ENCODE measurements at regions not wholly inside any gene's neighbourhood (a gene's known extent, or its start where the extent isn't known, plus 50 kb on each side); places are given as distances from the start of the nearest gene placed in this dataset.
A peak's percentile ranks its signal among the peaks of the same experiment; 100 is the strongest.

GRCh38 chr12:16884056-16884455 lies 278.1 kb upstream of the LMO3 start:
- no peaks in the 10 kb centered on the region for H3K36me3 ChIP-seq (ENCODE audit: control insufficient read depth, insufficient read depth, low read length)

DNA sequence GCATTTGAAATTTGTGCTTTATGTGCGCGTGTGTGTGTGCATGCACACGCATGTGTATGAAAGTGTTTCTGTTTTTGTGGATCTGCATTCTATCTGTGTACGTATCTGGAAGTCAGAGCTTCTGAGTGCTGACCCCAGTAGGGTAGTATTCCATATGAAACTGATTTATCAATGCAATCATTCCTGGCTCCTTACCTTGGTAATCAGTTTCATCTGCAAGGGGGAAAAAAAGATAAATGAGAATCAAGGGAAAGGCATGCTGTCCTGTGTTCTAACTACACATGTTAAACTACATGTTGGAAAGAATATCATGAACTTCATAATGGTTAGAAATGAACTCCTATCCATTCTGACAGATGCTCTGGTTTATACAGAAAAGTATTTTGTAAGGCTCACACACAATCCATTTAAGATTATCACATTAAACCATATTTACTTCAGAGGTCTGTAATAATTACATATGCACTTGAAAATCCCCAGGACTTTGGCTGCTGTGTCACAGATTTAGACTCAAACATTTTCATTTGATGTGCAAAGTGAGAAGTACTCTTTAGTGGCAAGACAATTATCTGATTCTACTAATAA lies 276.1 kb upstream of the LMO3 start:
- no CpG with 5 or more reads among the region's 4 CpGs for WGBS (ENCODE audit: insufficient coverage, low lambda C conversion rate)
- no peaks in the 10 kb centered on the region for H3K27me3 ChIP-seq (ENCODE audit: control insufficient read depth, insufficient read depth, low read length)
- DNase-seq = no peak
- no peak overlapping the region for H3K4me3 ChIP-seq (ENCODE audit: low read length)
- H3K4me1 ChIP-seq (ENCODE audit: control insufficient read depth, insufficient read depth, low read length) = no peaks in the 10 kb centered on the region
- no peaks in the 10 kb centered on the region for H3K9me3 ChIP-seq (ENCODE audit: control insufficient read depth, low read depth, low read length)
- no peaks in the 10 kb centered on the region for H3K36me3 ChIP-seq (ENCODE audit: control insufficient read depth, insufficient read depth, low read length)
- H3K27ac ChIP-seq (ENCODE audit: low read length) = no peak overlapping the region

More at GRCh38 chr12:16884056-16884455, 278.1 kb upstream of the LMO3 start:
- Histone ChIP-seq H3K4me3 (ENCODE audit: low read length) (no peak overlapping the region), H3K9me3 (ENCODE audit: control insufficient read depth, low read depth, low read length) (no peaks in the 10 kb centered on the region), H3K27ac (ENCODE audit: low read length) (no peak overlapping the region), H3K4me1 (ENCODE audit: control insufficient read depth, insufficient read depth, low read length) (no peaks in the 10 kb centered on the region), H3K27me3 (ENCODE audit: control insufficient read depth, insufficient read depth, low read length) (no peaks in the 10 kb centered on the region)
- DNase-seq = no peak
- 100% methylated on average over 1 of the region's 1 CpG for WGBS (ENCODE audit: insufficient coverage, low lambda C conversion rate)

GRCh38 chr12:16880864-16881285 lies 274.9 kb upstream of the LMO3 start:
- H3K4me3 ChIP-seq (ENCODE audit: low read length) = no peak overlapping the region
- H3K27me3 ChIP-seq (ENCODE audit: control insufficient read depth, insufficient read depth, low read length) = no peaks in the 10 kb centered on the region
- H3K9me3 ChIP-seq (ENCODE audit: control insufficient read depth, low read depth, low read length) = no peaks in the 10 kb centered on the region
- H3K36me3 ChIP-seq (ENCODE audit: control insufficient read depth, insufficient read depth, low read length) = no peaks in the 10 kb centered on the region
- WGBS (ENCODE audit: insufficient coverage, low lambda C conversion rate) = no CpG with 5 or more reads among the region's 10 CpGs
- no peak overlapping the region for H3K27ac ChIP-seq (ENCODE audit: low read length)
- H3K4me1 ChIP-seq (ENCODE audit: control insufficient read depth, insufficient read depth, low read length) = no peaks in the 10 kb centered on the region
- DNase-seq = peak in 1 of 2 donors; percentile 20

GRCh38 chr12:16870845-16871244 lies 264.9 kb upstream of the LMO3 start:
- DNase-seq = no peak
- WGBS (ENCODE audit: insufficient coverage, low lambda C conversion rate) = 88% methylated on average over 1 of the region's 1 CpG
- Histone ChIP-seq H3K4me3 (ENCODE audit: low read length) (no peak overlapping the region), H3K27ac (ENCODE audit: low read length) (no peak overlapping the region), H3K4me1 (ENCODE audit: control insufficient read depth, insufficient read depth, low read length) (no peaks in the 10 kb centered on the region), H3K27me3 (ENCODE audit: control insufficient read depth, insufficient read depth, low read length) (no peaks in the 10 kb centered on the region), H3K9me3 (ENCODE audit: control insufficient read depth, low read depth, low read length) (no peaks in the 10 kb centered on the region), H3K36me3 (ENCODE audit: control insufficient read depth, insufficient read depth, low read length) (no peaks in the 10 kb centered on the region)

GRCh38 chr12:16863742-16864141 lies 257.8 kb upstream of the LMO3 start:
- DNase-seq = no peak
- Histone ChIP-seq H3K4me1 (ENCODE audit: control insufficient read depth, insufficient read depth, low read length) (no peaks in the 10 kb centered on the region), H3K4me3 (ENCODE audit: low read length) (no peak overlapping the region), H3K9me3 (ENCODE audit: control insufficient read depth, low read depth, low read length) (no peaks in the 10 kb centered on the region), H3K27ac (ENCODE audit: low read length) (no peak overlapping the region), H3K36me3 (ENCODE audit: control insufficient read depth, insufficient read depth, low read length) (no peaks in the 10 kb centered on the region), H3K27me3 (ENCODE audit: control insufficient read depth, insufficient read depth, low read length) (no peaks in the 10 kb centered on the region)

- DNase-seq = no peak
- WGBS (ENCODE audit: insufficient coverage, low lambda C conversion rate) = no CpG with 5 or more reads among the region's 1 CpG
- Histone ChIP-seq H3K36me3 (ENCODE audit: control insufficient read depth, insufficient read depth, low read length) (no peaks in the 10 kb centered on the region), H3K4me1 (ENCODE audit: control insufficient read depth, insufficient read depth, low read length) (no peaks in the 10 kb centered on the region), H3K27me3 (ENCODE audit: control insufficient read depth, insufficient read depth, low read length) (no peaks in the 10 kb centered on the region), H3K4me3 (ENCODE audit: low read length) (no peak overlapping the region), H3K9me3 (ENCODE audit: control insufficient read depth, low read depth, low read length) (no peaks in the 10 kb centered on the region), H3K27ac (ENCODE audit: low read length) (no peak overlapping the region)
Observed at GRCh38 chr12:16857456-16857923, 251.5 kb upstream of the LMO3 start.

- Histone ChIP-seq H3K9me3 (ENCODE audit: control insufficient read depth, low read depth, low read length) (no peaks in the 10 kb centered on the region), H3K4me3 (ENCODE audit: low read length) (no peak overlapping the region), H3K4me1 (ENCODE audit: control insufficient read depth, insufficient read depth, low read length) (no peaks in the 10 kb centered on the region), H3K36me3 (ENCODE audit: control insufficient read depth, insufficient read depth, low read length) (no peaks in the 10 kb centered on the region), H3K27ac (ENCODE audit: low read length) (no peak overlapping the region), H3K27me3 (ENCODE audit: control insufficient read depth, insufficient read depth, low read length) (no peaks in the 10 kb centered on the region)
- WGBS (ENCODE audit: insufficient coverage, low lambda C conversion rate) = 92% methylated on average over 1 of the region's 1 CpG
- DNase-seq = no peak
Observed at GRCh38 chr12:16854465-16854864, 248.5 kb upstream of the LMO3 start.

- no peak overlapping the region for H3K27ac ChIP-seq (ENCODE audit: low read length)
- DNase-seq = no peak
- no peaks in the 10 kb centered on the region for H3K36me3 ChIP-seq (ENCODE audit: control insufficient read depth, insufficient read depth, low read length)
- H3K4me3 ChIP-seq (ENCODE audit: low read length) = no peak overlapping the region
- H3K27me3 ChIP-seq (ENCODE audit: control insufficient read depth, insufficient read depth, low read length) = no peaks in the 10 kb centered on the region
- no peaks in the 10 kb centered on the region for H3K9me3 ChIP-seq (ENCODE audit: control insufficient read depth, low read depth, low read length)
- WGBS (ENCODE audit: insufficient coverage, low lambda C conversion rate) = 80% methylated on average over 1 of the region's 2 CpGs
- H3K4me1 ChIP-seq (ENCODE audit: control insufficient read depth, insufficient read depth, low read length) = no peaks in the 10 kb centered on the region
Observed at GRCh38 chr12:16849473-16849872, 243.5 kb upstream of the LMO3 start.

DNA sequence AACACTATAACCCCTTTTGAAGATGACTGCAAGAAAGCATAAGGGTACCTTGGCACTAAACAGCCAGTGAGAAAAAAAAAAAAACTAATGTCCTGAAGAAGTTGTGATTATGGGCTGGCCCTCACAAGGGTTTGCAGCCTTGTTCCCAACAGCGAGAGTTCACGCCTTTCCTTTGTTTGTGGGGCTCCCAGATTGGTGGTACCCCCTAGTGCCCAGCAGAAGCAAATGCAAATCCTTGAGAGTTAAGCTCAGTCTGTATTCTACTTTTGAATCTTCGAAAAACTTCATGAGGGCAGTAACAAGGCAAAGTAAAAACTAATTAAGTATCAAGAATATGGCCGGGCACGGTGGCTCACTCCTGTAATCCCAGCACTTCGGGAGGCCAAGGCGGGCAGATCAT lies 238.9 kb upstream of the LMO3 start:
- no peaks in the 10 kb centered on the region for H3K27me3 ChIP-seq (ENCODE audit: control insufficient read depth, insufficient read depth, low read length)
- H3K36me3 ChIP-seq (ENCODE audit: control insufficient read depth, insufficient read depth, low read length) = no peaks in the 10 kb centered on the region
- no CpG with 5 or more reads among the region's 7 CpGs for WGBS (ENCODE audit: insufficient coverage, low lambda C conversion rate)
- no peak for DNase-seq
- H3K9me3 ChIP-seq (ENCODE audit: control insufficient read depth, low read depth, low read length) = no peaks in the 10 kb centered on the region
- H3K4me3 ChIP-seq (ENCODE audit: low read length) = no peak overlapping the region
- H3K4me1 ChIP-seq (ENCODE audit: control insufficient read depth, insufficient read depth, low read length) = no peaks in the 10 kb centered on the region
- no peak overlapping the region for H3K27ac ChIP-seq (ENCODE audit: low read length)

- H3K27me3 ChIP-seq (ENCODE audit: control insufficient read depth, insufficient read depth, low read length) = no peaks in the 10 kb centered on the region
- H3K36me3 ChIP-seq (ENCODE audit: control insufficient read depth, insufficient read depth, low read length) = no peaks in the 10 kb centered on the region
- no peak for DNase-seq
- no peaks in the 10 kb centered on the region for H3K4me1 ChIP-seq (ENCODE audit: control insufficient read depth, insufficient read depth, low read length)
- H3K27ac ChIP-seq (ENCODE audit: low read length) = no peak overlapping the region
- H3K4me3 ChIP-seq (ENCODE audit: low read length) = no peak overlapping the region
- 100% methylated on average over 1 of the region's 2 CpGs for WGBS (ENCODE audit: insufficient coverage, low lambda C conversion rate)
- H3K9me3 ChIP-seq (ENCODE audit: control insufficient read depth, low read depth, low read length) = no peaks in the 10 kb centered on the region
Observed at GRCh38 chr12:16833376-16834015, 227.5 kb upstream of the LMO3 start.

GRCh38 chr12:16828891-16829290 lies 222.9 kb upstream of the LMO3 start:
- Histone ChIP-seq H3K4me1 (ENCODE audit: control insufficient read depth, insufficient read depth, low read length) (no peaks in the 10 kb centered on the region), H3K9me3 (ENCODE audit: control insufficient read depth, low read depth, low read length) (no peaks in the 10 kb centered on the region), H3K4me3 (ENCODE audit: low read length) (no peak overlapping the region), H3K27ac (ENCODE audit: low read length) (no peak overlapping the region), H3K27me3 (ENCODE audit: control insufficient read depth, insufficient read depth, low read length) (no peaks in the 10 kb centered on the region), H3K36me3 (ENCODE audit: control insufficient read depth, insufficient read depth, low read length) (no peaks in the 10 kb centered on the region)
- peak in 1 of 2 donors; percentile 1 for DNase-seq
- no CpG with 5 or more reads among the region's 2 CpGs for WGBS (ENCODE audit: insufficient coverage, low lambda C conversion rate)

Measured in large intestine (tissue), 3 donors.